Activated CD4-positive, alpha-beta T cell treated with anti-CD3 and anti-CD28 coated beads, Interleukin-2, amount 10 ng/mL, durations not matched to agents 24 days and 14 days (primary cell): ENCODE measurements at regions not wholly inside any gene's neighbourhood (a gene's known extent, or its start where the extent isn't known, plus 50 kb on each side); places are given as distances from the start of the nearest gene placed in this dataset.

Source experiments
- DNase-seq: peaks from one replicate; pipeline ENCODE4 v3.0.0; 2022
- H3K27ac Mint-ChIP-seq: one replicate; pipeline ENCODE4 v1.8.0; 2022; ENCODE audit warnings: mild to moderate bottlenecking, mixed read lengths
- H3K27me3 Mint-ChIP-seq: one replicate; pipeline ENCODE4 v1.8.0; 2022; ENCODE audit warnings: mixed read lengths
- H3K36me3 Mint-ChIP-seq: one replicate; pipeline ENCODE4 v1.8.0; 2022; ENCODE audit warnings: low read depth, mild to moderate bottlenecking, mixed read lengths
- H3K4me1 Mint-ChIP-seq: one replicate; pipeline ENCODE4 v1.8.0; 2021; ENCODE audit warnings: mixed read lengths
- H3K4me3 Mint-ChIP-seq: one replicate; pipeline ENCODE4 v1.8.0; 2022; ENCODE audit warnings: mild to moderate bottlenecking, moderate library complexity, mixed read lengths
- H3K9me3 Mint-ChIP-seq: one replicate; pipeline ENCODE4 v1.8.0; 2021; ENCODE audit warnings: mixed read lengths
- intact Hi-C: fragments of 100-400 bp; cut with micrococcal nuclease; formaldehyde crosslinking; loops from one replicate; pipeline ENCODE4 v1.15.1; 2023

DNA sequence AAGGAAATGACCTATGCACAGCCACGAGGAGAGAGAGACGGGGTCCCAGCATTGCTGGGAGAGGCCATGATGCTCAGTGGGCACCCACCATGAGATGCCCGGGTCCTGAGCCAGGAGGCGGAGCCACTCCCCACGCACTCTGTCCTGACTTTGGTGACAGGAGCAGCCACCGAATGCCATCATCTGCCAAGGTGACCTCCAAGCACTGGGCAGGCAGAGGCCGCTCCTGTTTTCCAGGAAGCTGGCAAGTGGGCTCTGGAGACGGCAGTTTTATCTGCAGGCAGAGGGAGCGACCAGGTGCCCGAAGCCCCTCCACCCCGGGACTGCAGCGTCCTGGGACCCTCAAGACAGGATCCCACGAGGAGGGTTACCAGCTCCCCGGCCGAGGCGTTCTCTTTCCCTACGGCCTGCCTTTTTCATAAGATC, 453.9 kb downstream of the BRD1 start:
- H3K4me3 Mint-ChIP-seq, result no peak overlapping the region
- H3K27me3 Mint-ChIP-seq, result peaks cover 3% of the 10 kb centered on the region
- H3K36me3 Mint-ChIP-seq, result no peaks in the 10 kb centered on the region
- H3K9me3 Mint-ChIP-seq, result no peaks in the 10 kb centered on the region
- no peak overlapping the region for H3K27ac Mint-ChIP-seq
- intact Hi-C loops, result no loop called here
- no peak for DNase-seq
- H3K4me1 Mint-ChIP-seq, result no peaks in the 10 kb centered on the region

DNA sequence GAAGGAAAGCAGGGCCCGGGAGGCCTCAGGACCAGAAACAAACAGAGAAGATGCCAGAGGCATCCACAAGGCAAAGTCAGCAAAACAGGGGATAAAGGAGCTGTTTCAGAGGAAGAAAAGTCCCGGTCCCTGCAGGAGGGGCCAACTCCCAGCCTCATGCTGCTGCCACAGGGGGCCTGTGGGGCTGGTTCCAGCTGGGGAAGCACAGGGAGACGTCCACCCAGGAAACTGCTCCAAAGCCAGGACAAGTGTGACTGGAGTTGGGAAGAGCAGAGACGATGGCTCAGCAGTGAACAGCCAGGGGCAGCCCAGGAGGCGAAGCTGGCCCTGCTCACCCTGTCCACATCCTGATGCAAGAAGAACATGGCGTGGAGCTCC, 454.4 kb downstream of the BRD1 start:
- H3K9me3 Mint-ChIP-seq, result no peaks in the 10 kb centered on the region
- no peaks in the 10 kb centered on the region for H3K4me1 Mint-ChIP-seq

DNA sequence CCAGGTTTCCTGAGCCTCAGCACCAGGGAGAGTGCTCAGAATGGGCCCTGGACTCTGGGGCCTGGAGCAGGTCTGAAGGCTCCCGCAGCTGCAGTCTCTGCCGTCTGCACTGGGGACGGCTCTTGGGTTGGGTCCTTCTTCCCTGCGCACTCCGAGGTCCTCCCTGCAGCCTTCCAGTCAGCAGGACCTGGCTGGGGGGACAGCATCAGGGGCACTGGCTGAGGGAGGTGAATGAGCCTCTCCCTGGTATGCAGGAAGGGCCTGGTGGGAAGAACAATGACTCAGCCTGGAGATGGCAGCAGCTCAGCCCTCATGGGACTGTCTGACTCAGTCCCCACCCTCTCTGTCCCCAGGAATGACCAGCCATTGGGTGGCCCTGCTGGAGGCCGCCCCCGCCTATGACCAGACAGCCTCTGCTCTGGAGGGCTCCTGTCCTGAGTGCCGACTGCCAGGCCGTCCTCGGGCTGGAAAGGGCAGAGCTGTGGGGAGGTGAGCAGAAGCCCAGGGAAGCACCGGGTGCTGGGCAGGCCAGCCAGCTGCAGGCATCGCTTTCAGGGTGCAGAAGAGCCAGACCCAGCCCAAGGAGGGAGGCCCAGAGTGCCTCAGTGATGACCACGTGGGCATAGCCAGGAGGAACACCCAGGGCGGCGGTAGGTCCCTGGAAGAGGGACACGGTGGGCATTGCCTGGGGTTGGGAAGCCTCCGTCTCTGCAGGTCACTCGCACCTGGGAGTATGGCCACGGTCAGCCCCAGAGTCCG, 455.0 kb downstream of the BRD1 start:
- Mint-ChIP-seq H3K4me1 (no peaks in the 10 kb centered on the region), H3K27ac (no peak overlapping the region), H3K27me3 (peaks cover 3% of the 10 kb centered on the region)

More for the DNA sequence above, 454.4 kb downstream of the BRD1 start:
- no peak for DNase-seq
- intact Hi-C loops, result no loop called here
- Mint-ChIP-seq H3K4me3 (no peak overlapping the region), H3K36me3 (no peaks in the 10 kb centered on the region), H3K27me3 (peaks cover 3% of the 10 kb centered on the region), H3K27ac (no peak overlapping the region)

DNA sequence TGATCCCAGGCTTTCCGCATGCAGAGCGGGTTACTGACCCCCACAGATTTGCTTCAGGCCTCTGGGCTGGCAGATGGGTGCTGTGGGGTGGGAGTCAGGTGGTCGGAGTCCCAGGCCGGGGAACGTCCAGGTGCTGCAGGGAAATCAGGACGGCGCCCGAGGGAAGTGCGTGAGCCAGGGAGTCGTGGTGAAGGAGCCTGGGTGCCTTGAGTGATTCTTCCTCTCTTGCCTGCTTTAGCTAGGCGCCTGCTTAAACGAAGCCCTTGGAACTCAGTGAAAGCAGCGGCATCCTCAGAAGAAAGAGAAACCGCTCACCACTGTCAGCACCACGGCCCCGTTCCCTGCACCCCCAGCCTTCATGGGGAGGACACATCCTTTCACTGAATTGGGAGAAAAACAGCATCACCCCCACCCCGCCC, 455.6 kb downstream of the BRD1 start:
- H3K4me1 Mint-ChIP-seq, result no peaks in the 10 kb centered on the region
- H3K27ac Mint-ChIP-seq, result no peak overlapping the region
- no peaks in the 10 kb centered on the region for H3K9me3 Mint-ChIP-seq
- intact Hi-C loops, result no loop called here
- H3K4me3 Mint-ChIP-seq, result no peak overlapping the region
- no peaks in the 10 kb centered on the region for H3K36me3 Mint-ChIP-seq
- DNase-seq, result no peak
- H3K27me3 Mint-ChIP-seq, result peaks cover 3% of the 10 kb centered on the region

More for the DNA sequence above, 455.0 kb downstream of the BRD1 start:
- Mint-ChIP-seq H3K36me3 (no peaks in the 10 kb centered on the region), H3K9me3 (no peaks in the 10 kb centered on the region), H3K4me3 (no peak overlapping the region)
- no peak for DNase-seq
- intact Hi-C loops, result no loop called here

DNA sequence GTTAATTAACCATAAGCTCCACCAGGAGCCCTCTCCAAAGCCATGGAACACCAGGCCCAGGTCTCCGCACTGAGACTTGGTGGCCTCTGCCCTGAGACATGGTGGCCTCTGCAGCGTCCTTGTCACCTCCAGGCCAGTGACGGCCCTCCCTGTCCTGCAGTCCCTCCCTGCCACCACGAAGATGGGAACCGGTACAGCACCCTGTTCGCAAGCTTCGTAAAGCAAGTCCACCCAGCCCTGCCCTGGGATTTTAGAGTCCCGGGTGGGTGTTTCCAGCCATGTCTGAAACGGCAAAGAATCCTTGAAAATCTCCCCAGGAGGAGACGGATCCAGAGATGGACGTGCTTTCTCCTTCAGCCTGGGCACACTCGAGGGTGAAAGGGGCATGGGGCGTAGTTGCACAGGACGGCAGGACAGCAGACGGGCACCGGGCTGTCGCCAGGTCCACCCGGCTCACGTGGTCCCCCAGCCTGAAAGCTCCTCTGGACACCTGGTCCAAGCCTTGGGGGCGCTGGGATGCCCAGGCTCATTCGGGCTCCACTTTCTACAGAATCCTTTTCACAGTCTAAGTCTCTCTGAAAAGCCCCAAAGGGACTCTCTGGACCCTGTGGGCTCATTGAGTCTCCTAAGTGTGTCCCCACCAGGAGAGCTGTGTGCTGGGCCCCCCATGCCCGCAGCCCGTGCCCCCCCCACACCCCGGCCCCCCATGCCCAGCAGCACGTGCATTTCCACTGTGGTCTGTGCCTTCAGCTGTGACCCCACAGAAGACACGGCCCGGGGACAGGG, 456.2 kb downstream of the BRD1 start:
- Mint-ChIP-seq H3K27me3 (peaks cover 3% of the 10 kb centered on the region), H3K27ac (no peak overlapping the region), H3K9me3 (no peaks in the 10 kb centered on the region), H3K36me3 (no peaks in the 10 kb centered on the region), H3K4me1 (no peaks in the 10 kb centered on the region), H3K4me3 (no peak overlapping the region)
- no peak for DNase-seq
- intact Hi-C loops, result no loop called here

DNA sequence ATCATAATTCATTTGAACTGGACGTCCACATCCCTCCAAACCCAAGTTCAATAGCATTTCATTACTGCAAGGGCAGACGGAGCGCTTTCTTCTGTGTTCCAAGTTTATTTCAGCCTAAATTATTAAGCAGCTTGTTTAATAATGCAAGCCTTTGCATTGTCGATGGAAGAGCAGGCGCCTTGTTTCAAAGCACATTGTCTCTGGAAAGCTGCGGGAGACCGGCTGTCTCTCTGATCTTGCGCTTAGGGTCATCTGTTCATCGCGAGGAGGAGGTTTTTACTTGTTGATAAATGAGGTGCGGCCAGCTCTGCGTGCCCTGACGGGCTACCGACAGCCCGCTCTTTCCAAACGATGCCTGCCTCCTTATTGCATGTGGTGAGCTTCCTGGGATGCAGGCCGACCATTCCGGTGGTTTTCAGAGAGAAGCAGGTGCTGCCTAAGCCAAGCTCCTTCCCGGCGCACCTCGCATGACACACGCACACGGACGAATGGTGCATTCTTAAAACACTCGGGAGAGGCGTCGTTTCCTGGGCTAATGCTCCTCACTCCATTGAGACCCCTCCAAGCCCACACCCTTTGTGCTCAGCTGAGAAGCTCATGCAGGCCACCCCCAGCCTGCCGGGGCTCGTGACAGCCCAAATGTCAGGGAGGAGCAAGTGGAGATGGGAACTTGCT, 456.9 kb downstream of the BRD1 start:
- no peaks in the 10 kb centered on the region for H3K36me3 Mint-ChIP-seq
- H3K4me3 Mint-ChIP-seq, result no peak overlapping the region
- H3K27ac Mint-ChIP-seq, result no peak overlapping the region
- H3K4me1 Mint-ChIP-seq, result no peaks in the 10 kb centered on the region
- no peak for DNase-seq
- H3K9me3 Mint-ChIP-seq, result no peaks in the 10 kb centered on the region
- intact Hi-C loops, result no loop called here
- H3K27me3 Mint-ChIP-seq, result no peaks in the 10 kb centered on the region

DNA sequence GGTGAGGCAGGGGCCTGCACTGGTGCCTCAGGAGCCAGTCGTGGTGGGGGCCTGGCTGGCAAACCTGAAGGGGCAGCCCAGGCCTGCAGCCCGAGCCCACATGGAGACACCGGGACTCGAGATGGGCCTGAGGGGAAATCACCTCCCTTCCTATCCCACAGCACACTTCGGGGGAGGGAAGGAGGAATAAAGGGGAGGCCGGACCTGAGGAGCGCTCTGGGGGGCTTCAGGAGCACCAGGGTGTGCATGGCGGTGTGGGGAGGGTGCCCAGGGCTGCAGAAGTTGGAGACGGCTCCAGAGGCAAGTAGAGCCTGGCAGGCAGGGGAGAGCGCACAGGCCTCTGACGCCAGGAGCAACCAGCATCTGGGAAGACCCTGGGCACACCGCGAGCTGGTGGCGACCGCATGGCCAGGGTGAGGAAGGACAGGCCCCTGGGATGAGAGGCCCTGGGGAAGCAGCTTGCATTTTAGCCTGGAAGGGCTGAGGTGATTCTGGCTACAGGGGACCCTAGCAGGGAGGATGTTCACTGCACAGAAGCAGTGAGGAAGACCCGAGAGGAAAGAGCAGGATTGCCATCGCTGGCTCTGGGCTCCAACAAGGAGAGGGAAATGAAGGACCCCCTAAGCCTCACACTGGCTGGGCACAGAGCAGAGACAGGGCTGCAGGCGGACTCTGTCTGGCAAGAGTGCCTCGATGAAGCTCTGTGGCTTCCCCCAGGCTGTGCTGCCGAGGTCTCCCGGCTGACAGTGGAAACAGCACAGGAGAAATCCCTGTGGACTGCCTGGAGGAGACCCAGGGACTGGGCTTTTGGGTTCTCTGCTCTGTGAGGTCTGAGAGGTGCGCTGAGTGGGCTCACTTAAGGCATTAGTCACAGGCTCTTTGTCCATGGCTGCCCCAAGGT, 457.7 kb downstream of the BRD1 start:
- no peaks in the 10 kb centered on the region for H3K4me1 Mint-ChIP-seq
- H3K9me3 Mint-ChIP-seq, result no peaks in the 10 kb centered on the region
- intact Hi-C loops, result no loop called here
- no peaks in the 10 kb centered on the region for H3K27me3 Mint-ChIP-seq
- no peak for DNase-seq
- H3K4me3 Mint-ChIP-seq, result no peak overlapping the region
- no peaks in the 10 kb centered on the region for H3K36me3 Mint-ChIP-seq
- H3K27ac Mint-ChIP-seq, result no peak overlapping the region

DNA sequence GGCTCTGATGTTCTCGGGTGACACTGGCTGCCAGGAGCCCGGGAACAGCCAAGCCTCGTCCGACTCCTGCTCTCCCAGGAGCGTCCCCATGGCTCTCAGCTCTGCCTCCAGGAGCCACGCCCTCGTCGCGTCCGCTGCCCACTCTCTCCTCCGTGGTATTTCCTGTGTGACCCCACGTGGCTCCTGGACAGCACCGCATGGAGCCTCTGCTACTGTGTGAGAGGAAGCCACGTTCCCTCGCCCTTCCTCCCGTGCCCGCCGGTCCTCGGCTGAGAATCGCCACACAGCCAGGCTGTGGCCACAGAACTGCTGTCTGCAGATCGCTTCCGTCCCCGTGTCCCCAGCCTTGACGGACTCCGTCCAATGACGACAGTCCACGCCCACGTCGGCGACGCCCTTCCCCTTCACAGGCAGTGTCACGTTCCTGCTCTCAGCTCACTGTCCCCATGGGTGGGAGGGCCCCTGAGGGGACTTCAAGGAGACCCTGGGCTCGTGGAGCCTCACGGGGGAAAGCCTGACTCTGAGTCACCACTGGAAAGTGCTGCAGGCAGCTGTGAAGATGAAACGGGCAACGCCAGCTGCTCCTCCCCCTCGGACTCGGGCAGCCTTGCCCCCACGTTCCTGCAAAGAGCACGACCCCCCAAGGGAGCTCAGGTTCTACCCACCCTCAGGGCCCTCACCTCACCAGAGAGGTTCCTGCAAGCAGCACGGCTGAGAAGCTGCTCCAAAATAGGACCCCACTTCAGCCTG, 458.5 kb downstream of the BRD1 start:
- Mint-ChIP-seq H3K27me3 (no peaks in the 10 kb centered on the region), H3K9me3 (no peaks in the 10 kb centered on the region), H3K4me3 (no peak overlapping the region), H3K4me1 (no peaks in the 10 kb centered on the region), H3K27ac (no peak overlapping the region), H3K36me3 (no peaks in the 10 kb centered on the region)
- intact Hi-C loops, result no loop called here
- no peak for DNase-seq

DNA sequence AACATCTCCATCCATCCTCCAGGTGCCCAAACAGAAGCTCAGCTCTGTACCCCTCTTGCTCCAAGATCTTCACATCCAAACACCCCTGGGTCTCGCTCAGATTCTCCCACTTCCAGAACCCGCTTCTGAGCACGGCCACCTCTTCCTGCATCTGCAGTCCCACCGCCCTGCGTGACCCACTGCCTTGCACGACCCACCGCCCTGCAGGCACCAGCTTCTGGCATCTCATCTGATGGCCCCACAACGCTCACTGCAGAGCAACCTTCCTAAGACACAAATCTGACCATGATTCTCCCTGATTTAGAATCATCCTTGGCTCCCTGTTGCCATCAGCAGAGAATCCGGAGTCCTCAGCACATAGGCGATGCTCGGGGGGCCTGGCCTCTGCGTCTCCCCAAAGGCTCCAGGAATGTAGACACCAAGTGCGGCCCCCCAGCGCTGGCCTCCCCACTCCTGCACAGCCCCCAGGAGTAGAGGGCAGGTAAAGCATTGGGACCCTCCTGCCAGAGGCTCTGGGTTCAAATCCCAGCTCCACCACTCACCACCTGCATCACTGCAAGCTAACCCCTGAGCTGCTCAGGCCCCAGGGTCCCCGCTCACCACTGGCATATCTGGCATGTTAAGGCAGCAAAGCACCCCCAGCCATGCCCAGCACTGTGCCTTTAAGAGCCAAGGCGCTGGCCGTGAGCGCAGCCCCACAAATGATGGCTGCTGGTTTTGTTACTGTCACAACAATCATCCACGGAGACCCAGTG, 459.3 kb downstream of the BRD1 start:
- Mint-ChIP-seq H3K4me3 (no peak overlapping the region), H3K27me3 (no peaks in the 10 kb centered on the region), H3K4me1 (no peaks in the 10 kb centered on the region), H3K9me3 (no peaks in the 10 kb centered on the region), H3K27ac (no peak overlapping the region), H3K36me3 (no peaks in the 10 kb centered on the region)
- no peak for DNase-seq
- intact Hi-C loops, result no loop called here

DNA sequence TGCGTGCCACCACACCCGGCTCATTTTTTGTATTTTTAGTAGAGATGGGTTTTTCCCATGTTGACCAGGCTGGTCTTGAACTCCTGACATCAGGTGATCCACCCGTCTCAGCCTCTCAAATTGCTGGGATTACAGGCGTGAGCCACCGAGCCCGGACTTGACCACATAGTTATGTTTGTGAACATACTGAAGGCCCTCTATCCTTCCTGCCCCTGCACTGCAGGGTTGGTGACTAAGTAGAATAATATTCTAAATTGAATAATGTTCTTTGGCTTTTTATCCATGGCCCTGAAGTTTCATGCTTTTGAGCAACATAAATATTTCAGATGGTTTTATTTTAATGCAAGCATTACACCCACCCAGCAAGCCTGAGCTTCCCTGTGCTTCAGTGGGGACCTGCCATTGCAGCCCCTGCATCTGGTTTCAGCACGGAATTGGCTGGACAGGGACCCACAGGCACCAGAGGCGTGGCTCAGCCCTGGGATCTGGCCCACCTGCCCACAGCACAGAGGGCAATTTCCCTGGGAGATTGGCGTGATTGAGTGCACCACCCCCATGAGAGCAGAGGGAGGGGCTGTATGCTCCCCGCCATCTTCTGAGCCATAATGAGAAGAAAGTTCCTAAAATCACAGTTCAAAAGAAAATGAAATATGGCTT, 460.5 kb downstream of the BRD1 start:
- intact Hi-C loops, result no loop called here
- Mint-ChIP-seq H3K4me1 (no peaks in the 10 kb centered on the region), H3K27me3 (no peaks in the 10 kb centered on the region), H3K36me3 (no peaks in the 10 kb centered on the region), H3K9me3 (no peaks in the 10 kb centered on the region), H3K27ac (no peak overlapping the region), H3K4me3 (no peak overlapping the region)
- no peak for DNase-seq

DNA sequence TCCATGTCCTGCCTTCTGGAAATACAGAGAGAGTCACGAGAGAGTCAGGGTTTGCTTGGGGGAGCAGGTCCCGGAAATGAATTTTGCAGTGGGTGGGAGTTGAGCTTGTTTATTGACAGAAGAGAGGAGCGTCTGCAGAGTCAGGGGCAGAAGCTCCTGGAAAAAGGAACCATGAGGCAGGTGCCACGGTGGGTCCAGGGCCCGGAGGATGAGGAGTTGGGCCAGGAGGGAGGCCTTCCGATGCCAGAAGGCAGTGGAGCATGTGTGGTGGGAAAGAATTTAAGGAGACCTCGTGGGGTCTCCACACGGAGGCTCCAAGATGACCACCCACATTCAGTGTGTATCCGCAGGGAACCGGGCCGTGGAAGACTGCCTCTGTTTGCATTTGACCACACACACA, 461.2 kb downstream of the BRD1 start:
- H3K4me3 Mint-ChIP-seq, result no peak overlapping the region
- H3K36me3 Mint-ChIP-seq, result no peaks in the 10 kb centered on the region
- no peaks in the 10 kb centered on the region for H3K27me3 Mint-ChIP-seq
- DNase-seq, result no peak
- no peaks in the 10 kb centered on the region for H3K9me3 Mint-ChIP-seq
- intact Hi-C loops, result no loop called here
- H3K27ac Mint-ChIP-seq, result no peak overlapping the region
- no peaks in the 10 kb centered on the region for H3K4me1 Mint-ChIP-seq

DNA sequence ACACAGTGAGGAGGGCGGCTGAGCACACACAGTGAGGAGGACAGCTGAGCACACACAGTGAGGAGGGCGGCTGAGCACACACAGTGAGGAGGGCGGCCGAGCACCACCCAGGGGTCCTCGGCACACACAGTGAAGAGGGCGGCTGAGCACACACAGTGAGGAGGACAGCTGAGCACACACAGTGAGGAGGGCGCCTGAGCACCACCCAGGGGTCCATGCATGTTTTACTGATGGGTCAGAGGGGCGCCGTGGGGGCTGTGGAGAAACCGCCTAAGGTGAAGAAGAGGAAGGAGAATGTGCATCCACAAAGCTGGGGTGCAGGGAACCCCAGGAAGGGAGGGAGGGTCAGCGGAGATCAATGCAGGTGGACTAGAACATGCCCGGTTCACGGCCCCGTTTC, 461.8 kb downstream of the BRD1 start:
- Mint-ChIP-seq H3K27me3 (no peaks in the 10 kb centered on the region), H3K27ac (no peak overlapping the region), H3K36me3 (no peaks in the 10 kb centered on the region), H3K9me3 (no peaks in the 10 kb centered on the region), H3K4me3 (no peak overlapping the region), H3K4me1 (no peaks in the 10 kb centered on the region)
- intact Hi-C loops, result no loop called here
- no peak for DNase-seq
